GM23248 (cell line): ENCODE measurements at regions not wholly inside any gene's neighbourhood (a gene's known extent, or its start where the extent isn't known, plus 50 kb on each side); places are given as distances from the start of the nearest gene placed in this dataset.
A peak's percentile ranks its signal among the peaks of the same experiment; 100 is the strongest.

Experiments used
- DNase-seq: peaks from one replicate; pipeline ENCODE4 v3.0.0-alpha.2; 2015
- H2AFZ ChIP-seq: fragments of 200-600 bp; sonication (generic); 2 replicates; pipeline ENCODE4 v1.6.1; 2016; ENCODE audit warnings: antibody characterized with exemption
- H3F3A ChIP-seq: fragments of 200-600 bp; sonication (generic); 2 replicates; pipeline ENCODE4 v1.6.1; 2016; ENCODE audit warnings: mild to moderate bottlenecking, antibody characterized with exemption, mixed run types; ENCODE audit not compliant: insufficient read depth
- H3K27ac ChIP-seq: fragments of 200-600 bp; sonication (generic); 2 replicates; pipeline ENCODE4 v1.5.1; 2016; ENCODE audit warnings: mild to moderate bottlenecking
- H3K27me3 ChIP-seq: fragments of 200-600 bp; sonication (generic); replicated peaks from 2 replicates; pipeline ENCODE4 v1.6.1; 2016; ENCODE audit warnings: mild to moderate bottlenecking; ENCODE audit not compliant: insufficient read depth
- H3K36me3 ChIP-seq: fragments of 200-600 bp; sonication (generic); 2 replicates; pipeline ENCODE4 v1.6.1; 2016; ENCODE audit warnings: low read depth, mild to moderate bottlenecking
- H3K4me1 ChIP-seq: fragments of 200-600 bp; sonication (generic); 2 replicates; pipeline ENCODE4 v1.6.1; 2016; ENCODE audit warnings: mild to moderate bottlenecking; ENCODE audit not compliant: insufficient read depth
- H3K4me2 ChIP-seq: fragments of 200-600 bp; sonication (generic); one replicate; pipeline ENCODE4 v1.6.1; 2016; ENCODE audit warnings: mild to moderate bottlenecking; ENCODE audit not compliant: unreplicated experiment
- H3K4me3 ChIP-seq: fragments of 200-600 bp; sonication (generic); 2 replicates; pipeline ENCODE4 v1.5.1; 2016; ENCODE audit warnings: mild to moderate bottlenecking
- H3K79me2 ChIP-seq: fragments of 200-600 bp; sonication (generic); 2 replicates; pipeline ENCODE4 v1.6.1; 2016; ENCODE audit warnings: mild to moderate bottlenecking; ENCODE audit not compliant: insufficient read depth
- H3K9ac ChIP-seq: fragments of 200-600 bp; sonication (generic); 2 replicates; pipeline ENCODE4 v1.6.1; 2016; ENCODE audit warnings: mild to moderate bottlenecking
- H3K9me2 ChIP-seq: fragments of 200-600 bp; sonication (generic); 2 replicates; pipeline ENCODE4 v1.6.1; 2016; ENCODE audit warnings: mixed run types, mild to moderate bottlenecking, moderate library complexity; ENCODE audit not compliant: insufficient read depth
- H3K9me3 ChIP-seq: fragments of 200-600 bp; sonication (generic); one replicate; pipeline ENCODE4 v1.6.1; 2017; ENCODE audit warnings: low read depth
- H4K20me1 ChIP-seq: fragments of 200-600 bp; sonication (generic); 2 replicates; pipeline ENCODE4 v1.6.0; 2016; ENCODE audit not compliant: insufficient read depth
- EZH2 ChIP-seq: fragments of 200-600 bp; sonication (generic); IDR thresholded peaks from 2 replicates; pipeline ENCODE4 v1.6.1; 2018; ENCODE audit warnings: antibody characterized with exemption, mild to moderate bottlenecking; ENCODE audit not compliant: insufficient read depth, poor library complexity, severe bottlenecking
- EZH2phosphoT487 ChIP-seq: fragments of 200-600 bp; sonication (generic); IDR thresholded peaks from 2 replicates; pipeline ENCODE4 v1.6.1; 2018; ENCODE audit warnings: antibody characterized with exemption, moderate library complexity, mild to moderate bottlenecking, low read depth; ENCODE audit not compliant: insufficient read depth
- WGBS, 2 experiments: methylation state at CpG; one replicate each; pipeline ENCODE4 v1.1.6; 2015 to 2017; ENCODE audit warnings: low lambda C conversion rate in 2 of 2, low coverage in 1 of 2; ENCODE audit errors: missing lambda C conversion rate in 2 of 2; 5-methylcytosine and 5-hydroxymethylcytosine counted together
- in situ Hi-C: fragments of 300-500 bp; cut with MboI; formaldehyde crosslinking; loops from 2 replicates; pipeline ENCODE4 v1.15.0; 2020

DNA sequence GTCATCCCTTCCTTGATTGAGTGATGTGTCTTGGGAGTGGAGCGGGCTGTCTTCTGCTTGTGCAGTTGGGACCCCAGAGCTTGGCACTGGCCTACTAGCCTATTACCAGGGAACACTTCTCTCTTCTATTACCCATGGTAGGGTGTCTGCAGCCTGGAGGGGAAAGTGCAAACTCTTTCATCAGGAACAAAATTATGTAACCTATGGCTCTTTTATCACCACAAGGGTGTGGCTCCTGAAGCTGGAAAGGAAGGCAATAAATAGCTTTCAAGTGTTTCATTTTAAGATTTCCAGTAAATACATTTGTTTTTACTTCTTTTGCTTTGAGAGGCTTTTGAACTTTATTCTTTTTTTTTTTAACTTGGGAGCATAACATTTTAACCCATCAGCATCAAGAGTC lies 349.7 kb upstream of the FAR2 start:
- Histone ChIP-seq H3K27me3 (no peaks in the 10 kb centered on the region), H3K27ac (no peak overlapping the region), H2AFZ (no peak overlapping the region), H3K4me1 (peaks cover 7% of the 10 kb centered on the region), H3K79me2 (no peaks in the 10 kb centered on the region), H3K4me3 (no peak overlapping the region), H3K9ac (no peak overlapping the region), H4K20me1 (no peaks in the 10 kb centered on the region), H3K9me3 (no peaks in the 10 kb centered on the region), H3F3A (no peaks in the 10 kb centered on the region), H3K4me2 (no peak overlapping the region), H3K9me2 (no peaks in the 10 kb centered on the region), H3K36me3 (no peaks in the 10 kb centered on the region)
- DNase-seq, result peak; percentile 6
- TF ChIP-seq EZH2phosphoT487 (no peak), EZH2 (no peak)
- in situ Hi-C loops, result no loop called here
- WGBS, 2 experiments, result 96 to 100% methylated on average over 1 of the region's 1 CpG

DNA sequence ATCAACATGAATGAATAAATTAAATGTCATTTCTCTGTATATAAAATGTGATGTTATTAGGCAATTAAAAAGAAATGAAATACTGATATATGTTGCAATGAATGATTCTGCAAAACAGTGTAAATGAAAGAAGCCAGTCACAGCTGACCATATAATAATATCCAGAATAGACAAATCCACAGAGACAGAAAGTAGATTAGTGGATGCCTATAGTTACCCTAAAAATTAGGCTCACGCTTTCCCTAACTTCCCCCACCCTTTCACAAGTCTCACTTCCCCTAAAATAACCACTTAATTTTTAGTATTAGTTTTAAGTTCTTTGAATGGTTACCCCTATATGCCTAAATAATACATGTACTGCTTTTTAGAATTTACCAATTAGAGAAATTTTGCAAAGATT lies 348.9 kb upstream of the FAR2 start:
- no peak for DNase-seq
- Histone ChIP-seq H3K9me3 (no peaks in the 10 kb centered on the region), H3K36me3 (no peaks in the 10 kb centered on the region), H3K4me2 (no peak overlapping the region), H3K9me2 (no peaks in the 10 kb centered on the region), H4K20me1 (no peaks in the 10 kb centered on the region), H3K4me1 (peaks cover 4% of the 10 kb centered on the region), H3K27me3 (no peaks in the 10 kb centered on the region), H3K27ac (no peak overlapping the region), H3K79me2 (no peaks in the 10 kb centered on the region), H2AFZ (no peak overlapping the region), H3K4me3 (no peak overlapping the region), H3F3A (no peaks in the 10 kb centered on the region), H3K9ac (no peak overlapping the region)
- 100% methylated on average over 1 of the region's 1 CpG for WGBS, 2 experiments
- TF ChIP-seq EZH2phosphoT487 (no peak), EZH2 (no peak)
- in situ Hi-C loops, result no loop called here

DNA sequence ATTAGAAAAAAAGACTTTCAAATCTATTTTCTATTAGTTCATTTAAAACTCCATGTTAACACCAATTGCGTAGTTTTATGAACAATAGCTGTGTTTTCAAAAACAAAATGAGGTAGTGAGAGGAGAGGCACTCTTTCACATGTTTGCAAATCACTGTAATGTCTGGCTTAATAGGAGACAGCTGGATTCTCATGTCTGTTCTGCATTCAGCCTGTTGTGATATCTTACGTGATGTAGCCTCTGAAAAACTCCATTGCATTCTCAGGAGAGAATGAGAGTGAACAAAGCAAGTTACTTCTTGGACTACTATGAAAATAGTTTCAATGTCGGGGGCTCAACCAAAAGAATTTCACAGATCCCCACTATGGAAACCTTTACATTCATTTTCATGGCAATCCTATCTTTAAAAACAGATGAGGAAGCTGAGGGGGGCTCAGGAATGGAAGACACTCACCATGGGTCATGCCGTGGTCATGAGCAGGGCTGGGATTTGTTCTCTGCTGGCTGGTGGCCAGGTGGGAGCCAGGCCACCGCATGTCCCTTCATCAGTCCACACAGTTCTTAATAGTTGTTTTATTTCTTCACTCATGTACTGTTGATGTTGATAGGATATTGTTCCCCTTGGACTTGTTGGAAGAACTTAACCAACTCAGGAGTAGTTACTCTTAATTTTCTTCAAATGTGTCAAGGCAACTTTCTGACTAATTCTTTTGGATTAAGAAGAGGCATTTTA lies 346.2 kb upstream of the FAR2 start:
- Histone ChIP-seq H3K4me1 (peaks cover 4% of the 10 kb centered on the region; the same call in 1 of the 2 replicates), H2AFZ (peak overlapping the region; percentile 8; the same call in 1 of the 2 replicates), H3K27ac (no peak overlapping the region), H3F3A (no peaks in the 10 kb centered on the region), H3K4me2 (no peak overlapping the region), H3K4me3 (no peak overlapping the region), H4K20me1 (no peaks in the 10 kb centered on the region), H3K36me3 (no peaks in the 10 kb centered on the region), H3K9me2 (no peaks in the 10 kb centered on the region), H3K9ac (no peak overlapping the region), H3K79me2 (no peaks in the 10 kb centered on the region), H3K9me3 (no peaks in the 10 kb centered on the region), H3K27me3 (no peaks in the 10 kb centered on the region)
- 19 to 22% methylated on average over 5 of the region's 5 CpGs for WGBS, 2 experiments
- peak; percentile 3 for DNase-seq
- in situ Hi-C loops, result no loop called here
- TF ChIP-seq EZH2 (no peak), EZH2phosphoT487 (no peak)

DNA sequence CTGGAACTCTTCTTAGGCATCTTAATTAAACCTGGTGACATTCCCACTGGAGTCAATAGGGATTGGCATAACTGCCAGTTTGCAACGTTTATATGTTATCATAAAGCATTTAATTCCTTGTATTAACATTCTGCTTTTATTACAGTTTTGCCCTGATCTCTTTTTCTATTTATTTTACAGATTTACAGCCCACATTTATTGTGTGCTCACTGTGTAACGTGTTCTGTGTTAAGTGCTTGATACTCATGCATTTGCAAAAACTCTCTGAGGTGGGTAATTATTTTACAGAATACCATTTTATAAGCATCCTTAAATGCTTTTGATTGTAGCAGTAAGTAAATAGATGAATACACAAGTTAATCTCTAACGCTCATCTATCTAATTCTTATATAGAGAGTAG lies 341.5 kb upstream of the FAR2 start:
- Histone ChIP-seq H3K4me2 (no peak overlapping the region), H3K27ac (no peak overlapping the region), H3K4me3 (no peak overlapping the region), H3F3A (no peaks in the 10 kb centered on the region), H4K20me1 (no peaks in the 10 kb centered on the region), H3K36me3 (no peaks in the 10 kb centered on the region), H2AFZ (no peak overlapping the region), H3K27me3 (no peaks in the 10 kb centered on the region), H3K9ac (no peak overlapping the region), H3K9me3 (no peaks in the 10 kb centered on the region), H3K4me1 (no peaks in the 10 kb centered on the region), H3K79me2 (no peaks in the 10 kb centered on the region), H3K9me2 (no peaks in the 10 kb centered on the region)
- 68 to 81% methylated on average over 3 of the region's 3 CpGs for WGBS, 2 experiments
- in situ Hi-C loops, result no loop called here
- no peak for DNase-seq
- no peak for TF ChIP-seq EZH2
- no peak for TF ChIP-seq EZH2phosphoT487
